ENCODE measurements at regions not wholly inside any gene's neighbourhood (a gene's known extent, or its start where the extent isn't known, plus 50 kb on each side); places are given as distances from the start of the nearest gene placed in this dataset.

GRCh38 chr9:28456861-28457260 lies 883.6 kb upstream of the C9orf72 start:
- in situ Hi-C loops (cut with MboI) (no loop called here), intact Hi-C loops (cut with micrococcal nuclease) (no loop called here)
- H3K27ac ChIP-seq (ENCODE audit: extremely low read depth, low read depth, low read length): no peak overlapping the region
- no peak overlapping the region for H3K4me3 ChIP-seq
- no TSS peak for BruUV-seq (replicated peaks)
- no peaks in the 10 kb centered on the region for H3K9me3 ChIP-seq (replicated peaks; ENCODE audit: control insufficient read depth, insufficient read depth, low read depth, low read length)
- no peaks in the 10 kb centered on the region for H3K79me2 ChIP-seq (ENCODE audit: control insufficient read depth, insufficient read depth, low read length)
- no peak overlapping the region for H3K4me2 ChIP-seq (ENCODE audit: insufficient read depth, low read length)
- H3K27me3 ChIP-seq (ENCODE audit: control insufficient read depth in 2 of 2, insufficient read depth in 2 of 2, low read length in 2 of 2): no peaks in the 10 kb centered on the region
- POLR2A ChIA-PET: no interaction called here
- no peaks in the 10 kb centered on the region for H4K20me1 ChIP-seq (replicated peaks; ENCODE audit: control insufficient read depth, insufficient read depth, low read length)
- FAIRE-seq: no peak
- CTCF ChIA-PET (ENCODE audit: low intra/inter-chr PET ratio): no interaction called here
- no peaks in the 10 kb centered on the region for H3K36me3 ChIP-seq (ENCODE audit: control insufficient read depth, insufficient read depth, low read length)
- no peak for TF ChIP-seq ELF4 (CRISPR knock-in tag; IDR thresholded peaks at IDR 0.05)
- TF ChIP-seq ZNF146 (CRISPR knock-in tag; IDR thresholded peaks at IDR 0.05; ENCODE audit: unreplicated experiment): no peak
- TF ChIP-seq ARID4B (CRISPR knock-in tag; IDR thresholded peaks at IDR 0.05): no peak
- TF ChIP-seq ZNF165 (CRISPR knock-in tag; IDR thresholded peaks at IDR 0.05; ENCODE audit: borderline replicate concordance): no peak
- no peak for TF ChIP-seq ELF1 (tag; IDR thresholded peaks at IDR 0.05)
- TF ChIP-seq REST (IDR thresholded peaks at IDR 0.05; ENCODE audit: borderline replicate concordance): no peak
- TF ChIP-seq REST (CRISPR knock-in tag; IDR thresholded peaks at IDR 0.05; ENCODE audit: low read depth): no peak
- no peak for TF ChIP-seq MCM2 (IDR thresholded peaks at IDR 0.05; ENCODE audit: low read depth)
- no peak for DNase-seq (ENCODE audit: extremely low read depth in 1 of 4, low spot score in 3 of 4)
- ATAC-seq: no peak
- no peak overlapping the region for H3K9ac ChIP-seq (ENCODE audit: insufficient read depth in 1 of 2, low read depth in 2 of 2, low read length in 2 of 2)
- H3K9me1 ChIP-seq (ENCODE audit: control insufficient read depth, insufficient read depth, low read length): no peaks in the 10 kb centered on the region
- H2AFZ ChIP-seq (ENCODE audit: low read depth, low read length): no peak overlapping the region
- H3K4me1 ChIP-seq (replicated peaks in 1 of 2; ENCODE audit: control insufficient read depth in 2 of 2, insufficient read depth in 2 of 2, low read length in 2 of 2): no peaks in the 10 kb centered on the region

Measured in K562 (cell line).